DOHH2 (cell line): ENCODE measurements at regions not wholly inside any gene's neighbourhood (a gene's known extent, or its start where the extent isn't known, plus 50 kb on each side); places are given as distances from the start of the nearest gene placed in this dataset.

Experiments
- H3F3A ChIP-seq: fragments of 200-600 bp; sonication (generic), shearing (Covaris generic); 2 replicates; pipeline ENCODE4 v1.6.0; 2016; ENCODE audit warnings: antibody characterized with exemption, mild to moderate bottlenecking; ENCODE audit not compliant: control insufficient read depth, insufficient read depth
- H3K27ac ChIP-seq: fragments of 200-600 bp; sonication (generic); 2 replicates; pipeline ENCODE4 v1.5.1; 2014; ENCODE audit warnings: low read depth, mild to moderate bottlenecking, low read length, moderate library complexity
- H3K27me3 ChIP-seq: fragments of 200-600 bp; sonication (generic); 2 replicates; pipeline ENCODE4 v1.6.1; 2014; ENCODE audit warnings: mild to moderate bottlenecking, low read length, mixed read lengths; ENCODE audit not compliant: control insufficient read depth
- H3K36me3 ChIP-seq: fragments of 200-600 bp; sonication (generic); 2 replicates; pipeline ENCODE4 v1.6.1; 2014; ENCODE audit warnings: mild to moderate bottlenecking, low read length, moderate library complexity, mixed read lengths; ENCODE audit not compliant: control insufficient read depth
- H3K4me1 ChIP-seq: fragments of 200-600 bp; sonication (generic); 2 replicates; pipeline ENCODE4 v1.6.1; 2014; ENCODE audit warnings: mild to moderate bottlenecking, low read length, mixed read lengths; ENCODE audit not compliant: control insufficient read depth
- H3K4me2 ChIP-seq: fragments of 200-600 bp; sonication (generic); 2 replicates; pipeline ENCODE4 v1.6.0; 2014; ENCODE audit warnings: mild to moderate bottlenecking, low read length, moderate library complexity
- H3K4me3 ChIP-seq: fragments of 200-600 bp; sonication (generic); 2 replicates; pipeline ENCODE4 v1.5.1; 2014; ENCODE audit warnings: mild to moderate bottlenecking, low read length, mixed read lengths
- H3K79me2 ChIP-seq: fragments of 200-600 bp; sonication (generic); 2 replicates; pipeline ENCODE4 v1.6.1; 2014; ENCODE audit warnings: mild to moderate bottlenecking, low read length, mixed read lengths; ENCODE audit not compliant: control insufficient read depth
- H3K9me2 ChIP-seq: fragments of 200-600 bp; sonication (generic); replicated peaks from 2 replicates; pipeline ENCODE4 v1.6.1; 2014; ENCODE audit warnings: mild to moderate bottlenecking, low read length, mixed read lengths; ENCODE audit not compliant: control insufficient read depth
- H3K9me3 ChIP-seq: fragments of 200-600 bp; sonication (generic); 2 replicates; pipeline ENCODE4 v1.6.1; 2014; ENCODE audit warnings: antibody characterized with exemption, low read length, mixed read lengths; ENCODE audit not compliant: control insufficient read depth, insufficient read depth
- H4K20me1 ChIP-seq: fragments of 200-600 bp; sonication (generic); 2 replicates; pipeline ENCODE4 v1.6.0; 2014; ENCODE audit warnings: low read depth, mild to moderate bottlenecking, antibody characterized with exemption, low read length, moderate library complexity; ENCODE audit not compliant: control insufficient read depth, insufficient read depth
- CTCF ChIP-seq: fragments of 200-600 bp; sonication (generic); IDR thresholded peaks from one replicate; pipeline ENCODE4 v1.5.1; 2014; ENCODE audit warnings: antibody characterized with exemption, mild to moderate bottlenecking, low read depth, low read length; ENCODE audit not compliant: poor library complexity, severe bottlenecking
- EZH2phosphoT487 ChIP-seq: fragments of 200-600 bp; sonication (generic); IDR thresholded peaks from 2 replicates; pipeline ENCODE4 v1.6.1; 2017; ENCODE audit warnings: borderline replicate concordance, mild to moderate bottlenecking, antibody characterized with exemption, low read length, moderate library complexity, mixed read lengths

GRCh38 chr1:221622389-221622788 is 119.5 kb downstream of the DUSP10 start:
- Histone ChIP-seq H3K4me2 (no peak overlapping the region), H3K27me3 (no peaks in the 10 kb centered on the region), H3K27ac (no peak overlapping the region), H4K20me1 (no peaks in the 10 kb centered on the region), H3K79me2 (no peaks in the 10 kb centered on the region), H3K4me3 (no peak overlapping the region), H3K36me3 (no peaks in the 10 kb centered on the region), H3K9me2 (no peaks in the 10 kb centered on the region), H3F3A (no peaks in the 10 kb centered on the region), H3K9me3 (peaks cover 4% of the 10 kb centered on the region; the same call in 1 of the 2 replicates), H3K4me1 (no peaks in the 10 kb centered on the region)
- TF ChIP-seq EZH2phosphoT487: no peak
- TF ChIP-seq CTCF: no peak

- no peak overlapping the region for H3K4me2 ChIP-seq
- no peak overlapping the region for H3K4me3 ChIP-seq
- no peaks in the 10 kb centered on the region for H4K20me1 ChIP-seq
- H3K4me1 ChIP-seq: no peaks in the 10 kb centered on the region
- no peak for TF ChIP-seq CTCF
- H3K36me3 ChIP-seq: no peaks in the 10 kb centered on the region
- no peaks in the 10 kb centered on the region for H3K9me3 ChIP-seq
- no peak overlapping the region for H3K27ac ChIP-seq
- no peaks in the 10 kb centered on the region for H3K9me2 ChIP-seq
- H3K79me2 ChIP-seq: no peaks in the 10 kb centered on the region
- H3F3A ChIP-seq: no peaks in the 10 kb centered on the region
- no peaks in the 10 kb centered on the region for H3K27me3 ChIP-seq
Observed at GRCh38 chr1:221625026-221625425, 116.9 kb downstream of the DUSP10 start.

GRCh38 chr1:221626041-221626440 is 115.8 kb downstream of the DUSP10 start:
- no peaks in the 10 kb centered on the region for H3K4me1 ChIP-seq
- H3K36me3 ChIP-seq: no peaks in the 10 kb centered on the region
- H3K4me3 ChIP-seq: no peak overlapping the region
- no peak for TF ChIP-seq EZH2phosphoT487
- TF ChIP-seq CTCF: no peak
- H3K27me3 ChIP-seq: no peaks in the 10 kb centered on the region
- H3K79me2 ChIP-seq: no peaks in the 10 kb centered on the region
- no peaks in the 10 kb centered on the region for H3F3A ChIP-seq
- no peaks in the 10 kb centered on the region for H4K20me1 ChIP-seq
- H3K27ac ChIP-seq: no peak overlapping the region
- H3K9me3 ChIP-seq: no peaks in the 10 kb centered on the region
- no peak overlapping the region for H3K4me2 ChIP-seq
- no peaks in the 10 kb centered on the region for H3K9me2 ChIP-seq

- Histone ChIP-seq H3K79me2 (no peaks in the 10 kb centered on the region), H3K36me3 (no peaks in the 10 kb centered on the region), H3K4me2 (no peak overlapping the region), H3K4me3 (no peak overlapping the region), H4K20me1 (no peaks in the 10 kb centered on the region), H3F3A (no peaks in the 10 kb centered on the region), H3K27ac (no peak overlapping the region), H3K9me2 (no peaks in the 10 kb centered on the region), H3K9me3 (no peaks in the 10 kb centered on the region), H3K4me1 (no peaks in the 10 kb centered on the region), H3K27me3 (no peaks in the 10 kb centered on the region)
- TF ChIP-seq CTCF: no peak
- TF ChIP-seq EZH2phosphoT487: no peak
Observed at GRCh38 chr1:221630236-221630635, 111.7 kb downstream of the DUSP10 start.
